H1 (cell line): ENCODE measurements at regions not wholly inside any gene's neighbourhood (a gene's known extent, or its start where the extent isn't known, plus 50 kb on each side); places are given as distances from the start of the nearest gene placed in this dataset.

Experiments used
- CHD7 ChIP-seq: fragments of 300-600 bp; sonication (generic); IDR thresholded peaks from 2 replicates; pipeline ENCODE4 v1.7.1; 2012; ENCODE audit warnings: low read length, moderate library complexity, mild to moderate bottlenecking, inconsistent platforms; ENCODE audit not compliant: insufficient replicate concordance

- no peak for TF ChIP-seq CHD7
These were observed 67.7 kb upstream of the NEUROD6 start (continued) for GRCh38 chr7:31408140-31408729.
